Right atrium auricular region (tissue), 2 donors: ENCODE measurements at regions not wholly inside any gene's neighbourhood (a gene's known extent, or its start where the extent isn't known, plus 50 kb on each side); places are given as distances from the start of the nearest gene placed in this dataset.

Experiments
- DNase-seq: peaks from one replicate; pipeline ENCODE4 v3.0.0-alpha.2; 2019; ENCODE audit warnings: low spot score
- H3K27ac ChIP-seq, 2 donors: fragments of 200-600 bp; sonication (generic); 1 replicate in 1 of 2; 2 replicates in 1 of 2; pipeline ENCODE4 v1.5.1; 2016 to 2019
- H3K27me3 ChIP-seq, 2 donors: fragments of 200-600 bp; sonication (generic); one replicate each; pipeline versions ENCODE4 v1.5.1 to v1.6.0; 2017 to 2019
- H3K36me3 ChIP-seq: fragments of 200-600 bp; sonication (generic); one replicate; pipeline ENCODE4 v1.5.1; 2016
- H3K4me1 ChIP-seq, 2 donors: fragments of 200-600 bp; sonication (generic); one replicate each; pipeline versions ENCODE4 v1.5.1 to v1.6.0; 2017 to 2019
- H3K4me3 ChIP-seq, 2 donors: fragments of 200-600 bp; sonication (generic); 1 replicate in 1 of 2; 2 replicates in 1 of 2; pipeline ENCODE4 v1.5.1; 2017 to 2019; ENCODE audit warnings: mild to moderate bottlenecking in 1 of 2, moderate library complexity in 1 of 2
- H3K9me3 ChIP-seq, 2 donors: fragments of 200-600 bp; sonication (generic); one replicate each; pipeline ENCODE4 v1.5.1; 2019
- CTCF ChIP-seq, 2 donors: fragments of 200-600 bp; sonication (generic); IDR thresholded peaks; one replicate each; pipeline ENCODE4 v1.5.1; 2019; ENCODE audit warnings: antibody characterized with exemption in 2 of 2

GRCh38 chr16:22687031-22687530 lies 126.9 kb upstream of the HS3ST2 start:
- no peak overlapping the region for H3K27ac ChIP-seq
- DNase-seq: no peak
- TF ChIP-seq CTCF (IDR thresholded peaks at IDR 0.05): no peak

DNA sequence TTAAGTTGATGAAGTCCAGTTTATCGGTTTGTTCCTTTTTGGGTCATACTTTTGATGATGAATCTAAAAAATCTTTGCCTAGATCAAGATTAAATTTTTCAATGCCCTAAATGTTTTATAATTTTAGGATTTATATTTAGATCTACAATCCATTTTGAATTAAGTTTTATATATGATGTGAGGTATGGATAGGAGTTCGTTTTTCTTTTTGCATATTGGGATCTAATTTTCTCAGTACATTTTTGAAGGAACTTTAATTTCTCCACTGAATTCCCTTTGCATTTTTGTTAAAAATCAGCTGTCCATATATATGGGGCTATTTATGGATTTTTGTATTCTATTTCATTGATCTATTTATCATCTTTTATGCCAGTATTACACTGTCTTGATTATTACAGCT lies 125.5 kb upstream of the HS3ST2 start:
- no peak overlapping the region for H3K27ac ChIP-seq
- no peak for TF ChIP-seq CTCF (IDR thresholded peaks at IDR 0.05)
- H3K36me3 ChIP-seq: no peaks in the 10 kb centered on the region
- H3K9me3 ChIP-seq: peaks cover 0 to 17% of the 10 kb centered on the region in 2 donors
- no peak for DNase-seq
- no peaks in the 10 kb centered on the region for H3K27me3 ChIP-seq
- H3K4me3 ChIP-seq: no peak overlapping the region
- H3K4me1 ChIP-seq: peaks cover 0 to 5% of the 10 kb centered on the region in 2 donors

More at GRCh38 chr16:22687031-22687530, 126.9 kb upstream of the HS3ST2 start:
- Histone ChIP-seq H3K4me1 (peaks cover 0 to 5% of the 10 kb centered on the region in 2 donors), H3K4me3 (no peak overlapping the region), H3K9me3 (peaks cover 0 to 17% of the 10 kb centered on the region in 2 donors), H3K27me3 (no peaks in the 10 kb centered on the region), H3K36me3 (no peaks in the 10 kb centered on the region)

DNA sequence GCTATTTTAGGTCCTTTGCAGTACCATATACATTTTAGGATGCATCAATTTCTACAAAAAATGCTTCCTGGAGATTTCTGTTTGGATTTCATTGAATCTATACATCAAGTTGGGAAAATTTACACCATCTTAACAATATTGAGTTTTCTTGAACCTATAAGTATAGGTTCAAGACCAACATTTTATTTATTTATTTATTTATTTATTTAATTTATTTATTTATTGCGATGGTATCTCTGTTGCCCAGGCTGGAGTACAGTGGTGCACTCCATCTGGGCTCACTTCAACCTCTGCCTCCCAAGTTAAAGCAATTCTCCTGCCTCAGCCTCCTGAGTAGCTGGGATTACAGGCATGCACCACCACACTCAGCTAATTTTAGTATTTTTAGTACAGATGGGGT lies 125.0 kb upstream of the HS3ST2 start:
- no peak for TF ChIP-seq CTCF (IDR thresholded peaks at IDR 0.05)
- Histone ChIP-seq H3K9me3 (peaks cover 0 to 17% of the 10 kb centered on the region in 2 donors), H3K27ac (no peak overlapping the region), H3K27me3 (no peaks in the 10 kb centered on the region), H3K4me3 (no peak overlapping the region), H3K4me1 (peaks cover 0 to 5% of the 10 kb centered on the region in 2 donors), H3K36me3 (no peaks in the 10 kb centered on the region)
- no peak for DNase-seq

DNA sequence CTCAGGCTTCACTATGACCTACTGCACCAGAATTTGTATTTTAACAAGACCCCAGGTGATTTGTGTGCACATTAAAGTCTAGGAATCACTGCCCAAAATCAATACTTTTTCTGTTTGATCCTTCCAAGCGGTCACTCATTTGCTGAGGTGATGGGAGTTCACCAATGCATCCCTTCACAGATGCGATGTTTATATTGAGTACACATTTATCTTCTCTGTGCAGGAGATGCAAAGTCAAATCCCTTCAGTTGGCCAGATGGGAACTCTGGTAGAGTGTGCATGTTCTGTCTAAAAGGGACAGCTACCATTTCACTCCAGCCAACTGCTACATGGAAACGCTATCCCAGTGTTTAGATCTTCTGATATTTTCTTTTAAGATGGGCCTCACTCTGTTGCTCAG lies 122.6 kb upstream of the HS3ST2 start:
- no peak overlapping the region for H3K27ac ChIP-seq
- no peak for TF ChIP-seq CTCF (IDR thresholded peaks at IDR 0.05)
- DNase-seq: no peak

GRCh38 chr16:22692034-22692433 lies 121.9 kb upstream of the HS3ST2 start:
- H3K27ac ChIP-seq: no peak overlapping the region
- no peaks in the 10 kb centered on the region for H3K4me1 ChIP-seq
- H3K4me3 ChIP-seq: no peak overlapping the region
- TF ChIP-seq CTCF (IDR thresholded peaks at IDR 0.05): no peak
- peaks cover 0 to 7% of the 10 kb centered on the region in 2 donors for H3K9me3 ChIP-seq
- no peaks in the 10 kb centered on the region for H3K27me3 ChIP-seq
- H3K36me3 ChIP-seq: no peaks in the 10 kb centered on the region
- no peak for DNase-seq

More for the DNA sequence above, 122.6 kb upstream of the HS3ST2 start:
- Histone ChIP-seq H3K36me3 (no peaks in the 10 kb centered on the region), H3K27me3 (no peaks in the 10 kb centered on the region), H3K9me3 (peaks cover 0 to 14% of the 10 kb centered on the region in 2 donors), H3K4me1 (no peaks in the 10 kb centered on the region), H3K4me3 (no peak overlapping the region)
